Kasumi-1 (cell line): ENCODE measurements at regions not wholly inside any gene's neighbourhood (a gene's known extent, or its start where the extent isn't known, plus 50 kb on each side); places are given as distances from the start of the nearest gene placed in this dataset.

Experiments used
- DNase-seq, 2 experiments: peaks; one replicate each; lab custom pipeline; 2025; lab: John Stamatoyannopoulos, UW

DNA sequence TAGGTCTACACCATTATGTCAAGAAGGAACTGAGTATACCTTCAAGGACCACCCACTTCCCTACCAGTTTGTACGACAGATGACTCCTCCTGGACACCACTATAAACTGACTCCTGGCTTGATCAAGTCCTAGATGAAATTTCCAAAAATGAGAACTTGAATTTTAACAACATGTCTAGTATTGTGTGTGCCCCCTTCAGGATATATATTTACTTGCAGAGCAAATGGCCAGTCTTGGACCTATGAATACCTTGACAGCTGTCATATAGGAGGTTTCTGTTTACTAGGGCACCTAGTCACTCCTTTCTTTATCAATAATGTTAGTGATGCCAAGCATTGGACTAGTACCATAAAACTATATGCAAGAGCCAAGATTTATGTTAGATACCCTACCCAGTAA lies 94.1 kb upstream of the TMEM26 start:
- DNase-seq: peak in 1 of 2 experiments; percentile 9

GRCh38 chr10:61545170-61545569 lies 92.0 kb upstream of the TMEM26 start:
- DNase-seq: no peak

GRCh38 chr10:61543831-61544230 lies 90.7 kb upstream of the TMEM26 start:
- DNase-seq: no peak

DNA sequence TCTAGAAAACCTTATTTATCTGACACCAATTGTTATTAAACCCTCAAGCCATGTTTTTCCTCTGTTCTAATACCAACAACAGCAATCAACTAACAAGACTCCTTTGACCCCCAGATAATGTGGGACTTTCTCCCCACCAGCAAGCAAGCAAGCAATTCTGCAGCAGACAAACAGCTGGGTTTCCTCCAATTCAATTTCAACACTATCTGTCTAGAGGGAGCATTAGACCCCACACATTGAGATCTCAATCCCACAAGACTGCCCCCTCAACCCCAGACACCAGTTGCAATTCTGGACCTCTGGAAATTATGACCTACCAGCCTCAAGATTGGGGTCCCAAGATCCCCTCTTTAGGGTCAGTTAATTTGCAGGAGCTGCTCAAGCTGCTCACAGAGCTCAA lies 89.4 kb upstream of the TMEM26 start:
- no peak for DNase-seq

DNA sequence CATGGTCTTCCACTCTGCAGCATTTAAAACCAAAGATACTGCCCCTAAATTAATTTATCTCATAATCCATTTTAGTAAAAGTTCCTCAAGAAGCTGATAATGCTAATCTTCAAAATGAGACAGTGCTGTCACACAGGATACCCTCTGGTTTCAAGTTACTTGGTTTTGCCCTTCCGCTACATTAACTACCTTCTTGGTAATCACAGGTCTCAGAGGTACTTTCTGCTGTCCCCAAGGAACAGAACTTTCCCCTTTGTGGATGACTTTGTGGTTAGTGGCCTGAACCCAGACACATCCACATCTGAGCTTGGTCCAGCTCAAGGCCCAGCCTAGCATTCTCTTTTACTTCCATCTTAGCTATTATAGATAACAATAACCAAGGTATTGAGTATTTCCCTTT lies 88.8 kb upstream of the TMEM26 start:
- no peak for DNase-seq

DNA sequence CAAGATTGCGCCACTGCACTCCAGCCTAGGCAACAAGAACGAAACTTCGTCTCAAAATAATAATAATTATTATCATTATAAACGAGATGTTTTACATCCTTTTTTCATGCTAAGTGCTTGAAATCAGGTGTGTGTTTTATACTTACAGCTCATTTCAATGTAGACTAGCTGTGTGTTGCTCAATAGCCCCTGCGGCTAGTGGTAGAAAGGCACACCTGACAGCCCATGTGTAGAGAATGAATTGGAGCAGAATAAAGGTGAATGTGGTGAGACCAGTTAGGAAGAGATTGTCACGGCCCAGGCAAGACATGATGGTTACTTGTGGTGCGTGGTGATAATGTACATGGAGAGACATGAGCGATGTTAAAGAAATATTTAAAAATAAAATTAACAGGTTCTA lies 86.7 kb upstream of the TMEM26 start:
- no peak for DNase-seq

DNA sequence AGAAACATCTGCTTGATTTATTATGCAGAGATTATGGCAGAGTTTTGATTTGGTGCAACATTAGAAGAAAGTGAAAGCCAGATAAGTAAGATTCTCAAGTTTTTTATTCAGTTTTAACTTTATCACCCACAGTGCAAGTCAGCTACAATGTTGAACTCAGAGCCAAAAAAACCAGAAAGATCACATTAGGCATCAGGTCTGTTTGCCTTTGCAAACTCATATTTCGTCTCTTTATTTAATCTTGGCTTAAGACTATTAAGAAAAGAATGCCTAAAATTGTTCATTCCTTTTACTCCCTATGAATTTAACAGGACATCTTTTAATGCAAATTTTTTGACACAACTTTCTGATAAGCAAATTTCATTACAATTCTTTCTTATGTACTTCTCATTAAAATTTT lies 76.0 kb upstream of the TMEM26 start:
- no peak for DNase-seq

GRCh38 chr10:61503051-61503450 lies 49.9 kb upstream of the TMEM26 start:
- no peak for DNase-seq
